ENCODE measurements at regions not wholly inside any gene's neighbourhood (a gene's known extent, or its start where the extent isn't known, plus 50 kb on each side); places are given as distances from the start of the nearest gene placed in this dataset.

DNA sequence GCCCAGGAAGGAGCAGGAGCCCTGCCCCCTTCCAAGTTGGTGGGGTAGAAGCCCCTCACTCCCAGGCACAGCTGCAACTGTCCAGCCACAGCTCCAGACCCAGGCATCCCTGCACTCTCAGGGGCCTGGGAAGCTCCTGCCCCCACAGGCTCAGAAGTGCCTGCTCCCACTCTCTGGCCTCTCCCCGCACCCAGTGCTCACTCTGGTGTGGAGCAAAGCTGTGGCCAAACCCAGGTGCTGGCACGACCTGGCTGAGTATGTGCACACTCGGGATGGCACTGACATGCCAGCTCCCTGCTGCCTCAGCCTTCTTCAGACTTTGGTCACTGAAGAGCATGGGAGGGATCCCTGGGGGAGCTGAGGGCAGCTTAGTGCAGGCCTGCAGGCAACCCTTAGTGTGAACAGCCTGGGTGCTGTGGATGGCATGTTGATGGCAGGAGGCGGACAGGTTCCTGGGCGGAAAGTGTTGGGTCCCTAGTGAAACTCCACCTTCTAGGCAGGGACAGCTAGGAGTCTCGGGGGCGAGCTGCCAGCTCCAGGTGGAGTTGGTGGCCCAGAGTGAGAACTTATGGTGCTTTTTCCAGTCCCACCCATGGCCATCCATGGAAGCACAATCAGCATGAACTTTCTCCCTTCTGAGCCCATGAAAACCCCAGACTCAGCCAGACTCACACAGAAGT, 489.2 kb upstream of the ROBO2 start:
- TF ChIP-seq POLR2AphosphoS5 (IDR thresholded peaks at IDR 0.05; ENCODE audit: low read depth, low read length) (no peak), TAF1 (IDR thresholded peaks at IDR 0.05; ENCODE audit: borderline replicate concordance, insufficient read depth, low read length) (no peak)
- TF ChIP-seq, protein P1, sequence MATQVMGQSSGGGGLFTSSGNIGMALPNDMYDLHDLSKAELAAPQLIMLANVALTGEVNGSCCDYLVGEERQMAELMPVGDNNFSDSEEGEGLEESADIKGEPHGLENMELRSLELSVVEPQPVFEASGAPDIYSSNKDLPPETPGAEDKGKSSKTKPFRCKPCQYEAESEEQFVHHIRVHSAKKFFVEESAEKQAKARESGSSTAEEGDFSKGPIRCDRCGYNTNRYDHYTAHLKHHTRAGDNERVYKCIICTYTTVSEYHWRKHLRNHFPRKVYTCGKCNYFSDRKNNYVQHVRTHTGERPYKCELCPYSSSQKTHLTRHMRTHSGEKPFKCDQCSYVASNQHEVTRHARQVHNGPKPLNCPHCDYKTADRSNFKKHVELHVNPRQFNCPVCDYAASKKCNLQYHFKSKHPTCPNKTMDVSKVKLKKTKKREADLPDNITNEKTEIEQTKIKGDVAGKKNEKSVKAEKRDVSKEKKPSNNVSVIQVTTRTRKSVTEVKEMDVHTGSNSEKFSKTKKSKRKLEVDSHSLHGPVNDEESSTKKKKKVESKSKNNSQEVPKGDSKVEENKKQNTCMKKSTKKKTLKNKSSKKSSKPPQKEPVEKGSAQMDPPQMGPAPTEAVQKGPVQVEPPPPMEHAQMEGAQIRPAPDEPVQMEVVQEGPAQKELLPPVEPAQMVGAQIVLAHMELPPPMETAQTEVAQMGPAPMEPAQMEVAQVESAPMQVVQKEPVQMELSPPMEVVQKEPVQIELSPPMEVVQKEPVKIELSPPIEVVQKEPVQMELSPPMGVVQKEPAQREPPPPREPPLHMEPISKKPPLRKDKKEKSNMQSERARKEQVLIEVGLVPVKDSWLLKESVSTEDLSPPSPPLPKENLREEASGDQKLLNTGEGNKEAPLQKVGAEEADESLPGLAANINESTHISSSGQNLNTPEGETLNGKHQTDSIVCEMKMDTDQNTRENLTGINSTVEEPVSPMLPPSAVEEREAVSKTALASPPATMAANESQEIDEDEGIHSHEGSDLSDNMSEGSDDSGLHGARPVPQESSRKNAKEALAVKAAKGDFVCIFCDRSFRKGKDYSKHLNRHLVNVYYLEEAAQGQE (IDR thresholded peaks at IDR 0.05; ENCODE audit: insufficient read depth in 1 of 2, low read depth in 2 of 2, low read length in 2 of 2) = no peak
